GM13977 (cell line): ENCODE measurements at regions not wholly inside any gene's neighbourhood (a gene's known extent, or its start where the extent isn't known, plus 50 kb on each side); places are given as distances from the start of the nearest gene placed in this dataset.

Source experiments
- DNase-seq: peaks from one replicate; pipeline ENCODE4 v3.0.0; 2012; ENCODE audit warnings: low spot score
- in situ Hi-C: fragments of 300-500 bp; cut with MboI; formaldehyde crosslinking; loops from one replicate; pipeline ENCODE4 v1.12.0; 2022; ENCODE audit warnings: low sequenced_read_pairs, low pct_unique_long_range_greater_than_20kb, mixed read lengths, inconsistent platforms; ENCODE audit not compliant: unreplicated experiment
- TF ChIP-seq, protein P1 (sequence below): IDR thresholded peaks from 2 replicates; pipeline ENCODE4 v1.5.1; 2012; ENCODE audit warnings: mild to moderate bottlenecking, control low read depth; ENCODE audit not compliant: insufficient read depth; ENCODE audit errors: extremely low read depth, missing control alignments

DNA sequence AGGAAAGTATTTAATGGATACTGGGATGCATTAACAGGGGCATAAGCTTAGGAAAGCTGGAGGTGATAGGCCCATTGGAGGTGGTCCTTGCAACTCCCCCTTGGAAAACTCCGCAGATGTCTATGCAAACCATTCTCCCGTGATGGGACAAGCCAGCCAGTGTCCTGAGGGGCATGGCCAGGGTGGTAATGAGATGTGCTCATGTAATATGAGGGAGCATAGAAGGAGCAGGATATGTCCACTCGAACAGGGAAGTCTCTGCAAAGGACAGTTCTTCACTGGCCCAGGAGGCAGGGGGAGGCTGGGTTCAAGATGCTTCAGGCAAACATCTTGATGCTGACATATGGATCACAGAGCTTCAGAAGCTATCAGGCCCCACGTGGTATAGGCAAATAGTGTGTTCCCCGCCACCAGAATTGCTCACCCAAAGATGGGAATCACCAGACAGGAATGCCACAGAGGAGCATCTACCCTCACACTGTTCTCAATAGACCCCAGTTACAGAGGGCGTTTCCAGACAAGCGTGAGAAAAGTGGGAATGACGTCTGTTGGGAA lies 201.6 kb upstream of the CDH4 start:
- DNase-seq: no peak
- in situ Hi-C loops: no loop called here
- TF ChIP-seq, protein P1, sequence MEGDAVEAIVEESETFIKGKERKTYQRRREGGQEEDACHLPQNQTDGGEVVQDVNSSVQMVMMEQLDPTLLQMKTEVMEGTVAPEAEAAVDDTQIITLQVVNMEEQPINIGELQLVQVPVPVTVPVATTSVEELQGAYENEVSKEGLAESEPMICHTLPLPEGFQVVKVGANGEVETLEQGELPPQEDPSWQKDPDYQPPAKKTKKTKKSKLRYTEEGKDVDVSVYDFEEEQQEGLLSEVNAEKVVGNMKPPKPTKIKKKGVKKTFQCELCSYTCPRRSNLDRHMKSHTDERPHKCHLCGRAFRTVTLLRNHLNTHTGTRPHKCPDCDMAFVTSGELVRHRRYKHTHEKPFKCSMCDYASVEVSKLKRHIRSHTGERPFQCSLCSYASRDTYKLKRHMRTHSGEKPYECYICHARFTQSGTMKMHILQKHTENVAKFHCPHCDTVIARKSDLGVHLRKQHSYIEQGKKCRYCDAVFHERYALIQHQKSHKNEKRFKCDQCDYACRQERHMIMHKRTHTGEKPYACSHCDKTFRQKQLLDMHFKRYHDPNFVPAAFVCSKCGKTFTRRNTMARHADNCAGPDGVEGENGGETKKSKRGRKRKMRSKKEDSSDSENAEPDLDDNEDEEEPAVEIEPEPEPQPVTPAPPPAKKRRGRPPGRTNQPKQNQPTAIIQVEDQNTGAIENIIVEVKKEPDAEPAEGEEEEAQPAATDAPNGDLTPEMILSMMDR: no peak

- TF ChIP-seq, protein P1: no peak
- in situ Hi-C loops: no loop called here
- no peak for DNase-seq
These were observed 199.8 kb upstream of the CDH4 start for GRCh38 chr20:61052195-61052750.

DNA sequence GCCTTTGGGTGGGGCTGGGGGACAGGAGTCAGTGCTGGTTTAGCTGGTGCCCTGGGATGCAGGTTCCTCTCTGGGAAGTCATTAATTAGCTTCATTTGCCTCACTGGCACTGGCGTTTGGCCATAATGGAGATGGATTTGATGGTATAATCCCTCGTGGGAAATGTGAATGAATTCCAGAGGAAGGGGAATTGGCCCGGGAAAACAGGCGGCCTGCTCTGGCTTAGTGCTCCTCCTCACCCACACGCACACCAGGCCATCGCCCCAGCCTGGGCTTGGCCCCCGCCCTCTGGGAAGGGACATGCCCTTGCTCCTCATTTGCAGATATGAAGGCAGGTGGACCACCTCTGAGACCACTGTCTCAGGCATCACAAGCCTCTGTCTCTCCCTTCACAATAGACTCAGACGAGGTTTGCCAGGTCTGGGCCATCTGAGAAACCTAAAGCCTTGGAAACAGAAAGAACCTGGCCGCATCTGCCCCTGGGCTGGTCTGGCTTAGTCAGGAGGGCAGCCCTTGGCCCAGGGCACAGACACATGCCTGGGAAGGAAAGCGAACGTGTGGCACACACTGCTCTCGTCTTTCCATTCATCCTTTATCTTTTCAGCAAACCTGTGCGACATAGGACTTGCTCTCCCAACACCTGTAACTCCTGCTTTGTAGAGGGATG lies 199.2 kb upstream of the CDH4 start:
- TF ChIP-seq, protein P1: no peak
- in situ Hi-C loops: no loop called here
- no peak for DNase-seq

GRCh38 chr20:61053487-61053886 lies 198.6 kb upstream of the CDH4 start:
- DNase-seq: no peak
- in situ Hi-C loops: no loop called here
- TF ChIP-seq, protein P1: no peak

GRCh38 chr20:61053889-61054288 lies 198.2 kb upstream of the CDH4 start:
- no peak for DNase-seq
- in situ Hi-C loops: no loop called here
- TF ChIP-seq, protein P1: no peak

GRCh38 chr20:61054411-61054810 lies 197.7 kb upstream of the CDH4 start:
- TF ChIP-seq, protein P1: no peak
- in situ Hi-C loops: no loop called here
- DNase-seq: no peak
